Breast epithelium (tissue), 3 donors: ENCODE measurements at regions not wholly inside any gene's neighbourhood (a gene's known extent, or its start where the extent isn't known, plus 50 kb on each side); places are given as distances from the start of the nearest gene placed in this dataset.

Experiments
- POLR2A ChIP-seq: fragments of 450-650 bp; IDR thresholded peaks from one replicate; pipeline ENCODE4 v1.6.1; 2016; ENCODE audit warnings: antibody characterized with exemption, mild to moderate bottlenecking, moderate library complexity
- TF ChIP-seq, protein P1 (sequence below), 3 donors: fragments of 450-650 bp; IDR thresholded peaks; one replicate each; pipeline ENCODE4 v1.5.1; 2016 to 2017; ENCODE audit warnings: antibody characterized with exemption in 3 of 3, mild to moderate bottlenecking in 3 of 3, moderate library complexity in 3 of 3

DNA sequence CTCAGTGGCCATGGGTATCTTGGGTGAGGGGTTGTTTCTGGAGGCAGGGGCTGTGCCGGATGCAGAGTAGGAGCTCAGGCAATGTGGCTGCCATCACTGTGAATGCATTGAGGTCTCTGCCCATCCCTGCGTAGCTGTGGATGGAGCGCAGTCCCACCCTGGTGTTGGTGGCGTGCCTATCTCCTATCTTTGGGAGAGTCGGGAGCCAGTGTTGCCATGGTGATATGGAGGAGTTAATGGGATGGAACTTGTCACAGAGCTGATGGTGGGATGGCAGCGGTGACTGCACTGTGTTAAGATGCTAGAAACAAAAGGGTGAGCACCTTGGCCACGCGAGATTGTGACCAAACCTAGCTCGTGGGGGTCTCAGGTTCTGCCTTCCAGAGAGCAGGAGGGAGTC lies 197.3 kb downstream of the MELK start:
- TF ChIP-seq, protein P1, sequence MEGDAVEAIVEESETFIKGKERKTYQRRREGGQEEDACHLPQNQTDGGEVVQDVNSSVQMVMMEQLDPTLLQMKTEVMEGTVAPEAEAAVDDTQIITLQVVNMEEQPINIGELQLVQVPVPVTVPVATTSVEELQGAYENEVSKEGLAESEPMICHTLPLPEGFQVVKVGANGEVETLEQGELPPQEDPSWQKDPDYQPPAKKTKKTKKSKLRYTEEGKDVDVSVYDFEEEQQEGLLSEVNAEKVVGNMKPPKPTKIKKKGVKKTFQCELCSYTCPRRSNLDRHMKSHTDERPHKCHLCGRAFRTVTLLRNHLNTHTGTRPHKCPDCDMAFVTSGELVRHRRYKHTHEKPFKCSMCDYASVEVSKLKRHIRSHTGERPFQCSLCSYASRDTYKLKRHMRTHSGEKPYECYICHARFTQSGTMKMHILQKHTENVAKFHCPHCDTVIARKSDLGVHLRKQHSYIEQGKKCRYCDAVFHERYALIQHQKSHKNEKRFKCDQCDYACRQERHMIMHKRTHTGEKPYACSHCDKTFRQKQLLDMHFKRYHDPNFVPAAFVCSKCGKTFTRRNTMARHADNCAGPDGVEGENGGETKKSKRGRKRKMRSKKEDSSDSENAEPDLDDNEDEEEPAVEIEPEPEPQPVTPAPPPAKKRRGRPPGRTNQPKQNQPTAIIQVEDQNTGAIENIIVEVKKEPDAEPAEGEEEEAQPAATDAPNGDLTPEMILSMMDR (IDR thresholded peaks at IDR 0.05): no peak
- no peak for TF ChIP-seq POLR2A
